Activated CD4-positive, alpha-beta T cell treated with anti-CD3 and anti-CD28 coated beads for 48 hours (primary cell): ENCODE measurements at regions not wholly inside any gene's neighbourhood (a gene's known extent, or its start where the extent isn't known, plus 50 kb on each side); places are given as distances from the start of the nearest gene placed in this dataset.
A peak's percentile ranks its signal among the peaks of the same experiment; 100 is the strongest.

Experiments
- DNase-seq: peaks from one replicate; pipeline ENCODE4 v3.0.0-alpha.2; 2020

DNA sequence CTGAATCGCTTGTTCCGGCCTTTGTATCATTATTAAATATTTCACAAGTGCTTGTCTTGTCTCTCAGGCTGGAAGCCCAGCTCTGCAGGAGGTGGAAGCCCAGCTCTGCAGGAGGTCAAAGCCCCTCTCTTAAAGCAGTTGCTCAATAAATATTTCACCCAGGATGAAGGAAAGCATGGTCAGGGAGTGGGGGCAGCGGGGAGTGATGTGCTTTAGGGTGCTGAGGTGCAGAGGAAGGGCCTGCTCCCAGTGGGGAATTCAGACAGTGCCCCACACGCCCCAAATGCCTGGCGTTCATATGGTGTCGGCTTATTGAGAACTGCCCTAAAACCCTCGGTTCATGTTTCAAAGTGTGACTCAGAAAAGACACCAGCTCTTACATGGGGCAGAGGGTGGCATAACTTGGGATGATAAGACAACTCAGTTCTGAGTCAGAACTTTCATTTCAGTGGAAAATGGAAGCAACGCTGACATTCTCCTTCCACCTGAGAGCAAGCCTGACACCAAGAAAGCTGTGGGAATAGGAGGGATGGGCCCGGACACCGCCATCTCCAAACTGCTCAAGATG is 114.3 kb upstream of the DAP start:
- DNase-seq, result no peak

DNA sequence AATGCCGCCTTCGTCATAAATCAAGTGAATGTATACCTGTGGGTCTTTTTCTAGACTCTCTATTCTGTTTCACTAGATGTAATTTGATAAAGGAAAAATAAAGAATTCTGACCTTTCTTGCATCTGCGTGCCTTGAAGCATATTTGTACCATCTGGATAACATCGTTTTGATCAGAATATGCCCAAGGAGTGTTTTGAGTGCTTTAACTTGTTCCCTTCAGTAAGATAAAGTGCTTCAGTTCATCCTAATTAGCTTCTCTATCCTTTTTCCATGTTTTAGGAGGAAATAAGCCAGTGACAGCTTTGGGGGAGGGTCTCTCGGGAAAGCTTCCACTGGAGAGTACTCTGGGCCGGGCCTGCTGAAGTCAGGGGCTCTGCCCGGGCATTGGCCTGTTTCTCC is 113.5 kb upstream of the DAP start:
- no peak for DNase-seq

DNA sequence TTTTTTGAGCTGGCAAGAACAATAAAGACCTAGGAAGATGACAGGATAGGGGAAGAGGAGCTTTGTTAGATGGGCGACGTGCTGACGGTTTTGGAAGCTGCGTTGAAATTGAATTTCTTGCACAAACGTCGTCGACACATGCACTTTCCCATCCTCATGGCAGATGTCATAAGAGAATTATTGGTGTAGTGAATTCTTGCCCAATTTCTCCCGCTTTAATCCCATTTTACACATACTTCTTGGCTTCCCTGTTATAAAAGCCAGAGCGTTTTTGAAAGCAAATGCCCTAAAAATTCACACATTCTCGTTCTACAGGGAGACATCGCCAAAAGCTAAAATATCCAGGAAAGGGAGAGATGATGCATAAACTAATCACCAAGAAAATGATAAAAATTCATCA is 109.8 kb upstream of the DAP start:
- DNase-seq, result no peak

DNA sequence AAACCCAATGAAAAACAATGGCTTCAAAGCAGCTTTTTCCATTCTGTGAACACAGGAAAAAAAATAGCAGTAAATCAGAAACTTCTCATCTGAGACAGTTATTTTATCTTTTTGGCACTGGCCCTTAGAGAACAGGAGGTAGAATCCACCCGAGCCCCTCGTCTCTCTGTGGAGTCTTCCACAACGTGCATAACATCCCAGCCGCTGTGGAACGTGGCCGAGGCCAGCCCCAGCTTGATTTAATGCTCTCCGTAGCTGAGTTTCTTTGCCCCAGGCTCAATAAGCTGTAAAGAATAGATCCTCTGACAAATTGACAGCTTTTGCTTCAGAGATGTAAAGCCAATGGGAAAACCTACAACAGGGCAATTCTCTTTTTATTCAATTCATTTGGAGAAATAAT is 107.9 kb upstream of the DAP start:
- DNase-seq, result no peak

DNA sequence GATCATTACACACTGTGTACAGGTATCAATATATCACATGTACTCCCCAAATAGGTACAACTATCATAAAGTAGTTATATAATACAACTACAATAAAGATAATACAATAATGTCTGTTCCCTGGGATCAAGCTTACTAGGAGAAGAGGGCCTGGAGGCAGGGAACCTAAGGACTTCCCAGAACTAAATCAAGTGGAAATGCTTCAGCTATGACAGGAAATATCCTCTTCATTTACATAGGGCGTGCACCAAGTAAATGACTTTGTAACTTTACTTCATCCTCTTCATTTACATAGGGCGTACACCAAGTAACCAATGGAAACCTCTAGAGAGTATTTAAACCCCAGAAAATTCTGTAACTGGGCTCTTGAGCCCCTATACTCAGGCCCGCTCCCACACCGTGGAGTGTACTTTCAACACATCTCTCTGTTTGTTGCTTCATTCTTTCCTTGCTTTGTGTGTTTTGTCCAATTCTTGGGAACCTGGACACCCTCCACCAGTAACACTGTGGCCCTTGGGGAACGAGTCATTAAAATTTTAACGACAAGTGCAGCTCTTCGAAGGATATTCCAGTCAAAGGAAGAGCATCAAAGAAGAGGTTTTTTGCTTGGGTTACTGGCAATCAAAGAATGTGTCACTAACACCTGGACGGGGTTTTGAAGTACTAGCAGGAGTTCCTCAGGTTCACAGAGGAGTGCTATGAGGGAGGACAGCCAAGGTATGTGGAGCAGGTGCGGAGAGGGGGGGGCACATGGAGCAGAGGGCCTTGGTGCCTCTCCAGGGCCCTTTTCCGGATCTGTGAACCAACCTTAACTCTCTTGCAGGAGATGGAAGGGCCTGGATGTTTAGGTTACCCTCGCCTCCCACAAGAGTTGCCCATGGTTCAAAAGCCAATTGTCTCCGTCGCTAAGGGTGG is 106.6 kb upstream of the DAP start:
- no peak for DNase-seq

DNA sequence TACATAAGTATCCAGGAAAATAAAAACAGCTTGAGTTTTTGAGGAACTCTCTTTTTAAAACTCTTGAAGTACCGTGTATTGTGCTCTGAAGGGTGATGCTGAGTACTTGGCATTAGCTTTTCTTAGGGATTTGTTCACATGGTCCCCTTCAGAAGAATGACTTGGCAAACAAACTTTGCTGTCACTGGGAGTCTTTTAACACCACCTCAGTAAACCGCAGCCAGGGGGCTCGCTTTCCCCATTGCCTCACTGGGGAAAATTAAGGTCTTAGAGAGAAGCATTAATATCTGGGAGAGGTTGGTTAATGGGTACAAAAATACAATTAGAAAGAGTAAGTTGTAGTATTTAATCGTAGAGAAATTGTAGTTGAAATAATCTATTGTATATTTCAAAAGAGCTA is 105.9 kb upstream of the DAP start:
- DNase-seq, result no peak

DNA sequence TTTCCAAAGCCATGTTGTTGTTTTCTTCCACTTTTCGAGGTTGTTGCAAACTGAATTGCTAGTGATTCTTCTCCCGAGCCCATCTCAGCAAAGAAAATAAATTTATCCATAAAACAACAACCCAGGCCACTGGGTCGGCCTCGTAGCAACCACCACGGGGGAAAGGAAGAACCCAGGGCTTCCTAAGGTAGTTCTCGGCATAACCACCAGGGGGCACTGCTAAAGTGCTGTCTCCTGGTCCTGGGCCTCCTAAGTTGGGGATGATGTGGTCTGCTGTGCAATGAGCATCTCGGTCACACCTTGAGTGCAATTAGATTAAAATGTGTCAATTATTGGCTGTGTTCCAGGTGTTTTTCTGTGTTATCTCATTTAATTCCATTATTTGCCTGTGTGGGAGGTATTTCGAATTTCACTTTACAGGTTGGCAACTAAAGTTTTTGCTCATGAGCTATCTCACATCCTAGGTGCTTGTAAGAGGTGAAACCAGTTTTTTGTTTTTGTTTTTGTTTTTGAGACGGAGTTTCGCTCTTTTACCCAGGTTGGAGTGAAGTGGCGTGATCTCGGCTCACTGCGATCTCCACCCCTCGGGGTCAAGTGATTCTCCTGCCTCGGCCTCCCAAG is 102.8 kb upstream of the DAP start:
- peak; percentile 79 for DNase-seq

DNA sequence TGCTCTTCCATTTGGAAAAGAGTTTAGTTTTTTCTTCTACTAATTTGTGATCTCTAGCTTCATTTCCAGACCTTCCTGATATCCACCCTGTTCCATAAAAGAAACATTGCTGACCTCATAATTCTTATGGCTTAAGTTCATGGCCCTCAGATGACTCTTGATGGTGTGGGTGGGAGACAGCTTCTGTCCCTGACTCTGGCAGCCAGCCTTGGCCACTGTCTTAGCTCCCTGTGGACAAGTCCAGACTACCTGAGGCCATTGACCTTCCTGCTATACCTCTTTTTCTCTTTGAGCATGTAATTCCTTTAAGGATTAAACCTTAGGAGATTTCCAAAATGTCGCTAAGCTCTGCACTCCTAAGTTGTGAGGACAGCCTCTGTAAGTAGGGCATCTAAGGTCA is 101.1 kb upstream of the DAP start:
- no peak for DNase-seq

DNA sequence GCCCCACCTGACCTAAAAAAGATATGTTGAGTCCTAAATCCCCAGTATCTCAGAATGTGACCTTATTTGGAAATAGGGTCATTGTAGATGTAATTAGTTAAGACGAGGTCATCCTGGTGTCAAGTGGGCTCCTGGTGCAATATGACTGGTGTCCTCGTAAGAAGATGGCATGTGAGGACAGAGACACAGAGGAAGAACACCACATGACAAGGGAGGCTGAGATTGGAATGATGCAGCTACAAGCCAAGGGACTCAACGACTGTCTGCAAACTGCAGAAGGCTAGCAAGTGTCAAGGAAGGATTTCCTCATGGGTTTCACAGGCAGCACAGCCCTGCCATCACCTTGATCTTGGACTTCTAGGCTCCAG is 100.4 kb upstream of the DAP start:
- no peak for DNase-seq

DNA sequence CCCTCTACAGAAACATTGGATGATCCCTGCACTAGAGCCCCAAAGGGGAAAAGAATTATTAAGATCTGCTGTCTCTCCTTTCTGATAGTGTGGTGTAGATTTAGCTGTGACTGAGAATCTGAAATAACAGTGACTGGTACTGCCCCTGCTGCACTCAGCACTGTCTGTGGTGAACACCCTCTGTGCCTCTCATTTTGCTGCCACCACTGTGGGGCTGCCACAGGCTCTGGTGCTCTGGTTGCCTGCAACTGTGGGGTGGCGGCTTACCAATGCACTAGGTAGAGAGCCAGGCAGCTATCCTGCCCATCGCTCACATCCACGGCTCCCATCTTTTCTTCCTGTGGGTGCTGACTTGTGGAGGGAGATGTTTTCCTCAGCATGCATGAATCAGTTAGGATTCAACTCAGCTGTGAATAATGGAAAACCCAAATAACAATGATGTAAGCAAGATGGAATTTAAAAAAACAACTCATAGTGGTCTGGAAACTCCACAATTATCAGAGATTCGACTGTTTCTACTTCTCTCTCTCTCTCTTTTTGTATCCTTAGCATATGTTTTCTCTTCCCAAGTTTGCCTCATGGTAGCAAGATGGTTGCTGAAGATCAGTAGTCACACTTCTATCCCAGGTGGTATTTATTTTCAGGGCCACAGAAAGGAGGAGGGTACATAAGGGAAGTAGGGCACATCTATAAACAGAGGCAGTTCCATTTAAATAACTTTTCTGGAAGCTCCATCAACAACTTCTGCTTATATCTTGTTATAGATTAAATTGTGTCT is 99.8 kb upstream of the DAP start:
- DNase-seq, result no peak

DNA sequence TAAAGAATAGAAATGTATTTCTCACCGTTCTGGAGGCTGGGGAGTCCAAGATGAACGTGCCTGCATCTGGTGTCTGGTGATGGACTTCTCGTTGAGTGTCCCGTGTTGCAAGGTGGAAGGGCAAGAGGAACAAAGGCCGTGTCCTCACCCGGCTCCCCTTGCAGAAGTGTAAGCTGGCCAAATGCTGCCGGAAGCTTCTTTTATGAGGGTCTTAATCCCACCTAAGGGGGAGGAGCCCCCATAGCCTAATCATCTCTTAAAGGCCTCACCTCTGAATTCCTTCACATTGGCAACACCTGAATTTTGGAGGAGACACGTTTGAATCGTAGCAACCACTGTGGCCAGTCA is 99.1 kb upstream of the DAP start:
- no peak for DNase-seq

DNA sequence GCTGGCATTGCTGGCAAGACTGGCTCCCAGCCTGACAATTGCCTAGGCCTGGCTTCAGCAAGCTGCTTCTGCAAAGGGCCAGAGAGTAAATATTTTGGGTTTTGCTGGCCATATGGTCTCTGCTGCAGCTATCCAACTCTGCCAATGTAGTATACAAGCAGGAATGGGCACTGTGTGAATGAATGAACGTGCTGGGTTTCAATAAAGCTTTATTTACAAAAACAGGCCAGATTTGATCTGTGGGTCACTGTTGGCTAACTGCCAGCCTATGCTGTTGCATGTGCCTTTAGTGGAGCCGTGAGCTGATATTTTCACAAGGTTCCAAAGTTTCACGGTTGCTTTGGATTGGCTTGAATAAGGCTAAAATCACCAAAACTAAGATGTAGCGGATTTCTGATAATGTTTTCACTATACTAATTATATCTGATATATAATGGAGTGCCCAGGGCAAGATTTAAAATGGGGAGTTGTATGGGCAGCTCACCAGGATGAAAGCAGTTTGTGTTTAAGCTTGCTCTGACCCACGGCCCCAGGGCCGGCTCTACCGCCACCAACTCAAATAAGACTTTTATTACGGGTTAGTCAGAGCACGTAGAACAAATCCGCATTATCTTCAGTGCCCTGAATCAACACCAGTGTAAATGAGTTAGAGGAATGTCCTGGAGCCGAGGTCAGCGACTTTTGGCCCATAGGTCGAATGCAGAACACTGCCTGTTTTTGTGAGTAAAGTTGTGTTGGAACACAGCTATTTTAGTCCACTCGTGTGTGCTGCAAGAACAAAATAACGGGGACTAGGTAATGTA is 98.6 kb upstream of the DAP start:
- DNase-seq, result no peak

DNA sequence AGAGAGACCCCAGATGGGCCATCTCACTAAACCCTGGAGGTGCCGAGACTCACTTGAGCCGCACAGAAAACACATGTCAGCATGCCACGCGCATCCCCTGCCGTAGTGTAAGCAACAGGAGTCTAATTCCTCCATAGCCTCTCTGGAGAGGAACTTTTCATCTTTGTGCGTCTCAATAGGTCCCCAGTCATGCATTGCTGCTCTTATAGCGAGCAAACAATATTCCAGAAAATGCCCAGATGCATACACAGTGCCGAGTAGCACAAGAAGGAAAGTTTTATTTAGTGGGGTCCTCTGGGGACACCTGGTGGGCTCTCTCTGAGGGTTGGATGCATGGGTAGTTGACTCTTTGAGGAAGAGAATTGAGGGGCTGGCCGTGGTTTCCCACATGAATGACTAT is 97.9 kb upstream of the DAP start:
- DNase-seq, result no peak

DNA sequence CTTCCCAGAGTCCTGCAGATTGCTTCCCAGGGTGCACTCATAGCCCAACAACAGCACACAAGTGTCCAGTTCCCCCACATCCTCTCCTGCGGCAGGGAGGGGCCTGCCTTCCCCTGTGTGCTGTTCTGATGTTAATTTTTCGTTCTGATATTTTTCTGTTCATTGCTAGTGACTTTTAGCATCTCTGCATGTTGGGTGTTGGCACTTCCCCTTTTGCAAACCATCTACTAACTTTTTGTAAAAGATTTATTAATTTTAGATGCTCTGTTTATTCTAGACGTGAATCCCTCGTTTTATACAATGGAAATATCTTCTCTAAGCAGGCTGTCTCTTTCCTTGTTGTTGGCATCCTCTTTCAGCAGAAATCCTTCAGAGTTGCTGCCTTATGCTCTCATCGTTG is 97.3 kb upstream of the DAP start:
- DNase-seq, result no peak

DNA sequence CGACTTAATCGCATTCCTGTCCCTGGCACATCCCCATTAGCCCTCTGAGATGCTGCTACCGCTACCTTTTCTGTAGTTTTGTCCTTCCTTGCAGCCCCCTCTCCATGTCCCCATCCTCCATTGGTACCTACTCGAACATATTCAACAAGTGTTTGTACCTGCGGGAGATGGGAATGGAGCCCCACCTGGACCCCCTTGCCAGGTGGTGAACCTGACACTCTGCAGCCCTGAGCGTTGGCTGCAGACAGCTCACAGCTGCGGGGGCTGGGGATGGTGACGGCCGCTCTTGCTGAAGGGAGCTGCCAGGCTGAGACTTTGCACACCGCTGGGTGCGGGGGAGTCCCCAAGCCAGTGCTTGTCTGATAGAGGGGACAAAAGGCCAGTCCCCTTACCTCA is 96.3 kb upstream of the DAP start:
- DNase-seq, result no peak

DNA sequence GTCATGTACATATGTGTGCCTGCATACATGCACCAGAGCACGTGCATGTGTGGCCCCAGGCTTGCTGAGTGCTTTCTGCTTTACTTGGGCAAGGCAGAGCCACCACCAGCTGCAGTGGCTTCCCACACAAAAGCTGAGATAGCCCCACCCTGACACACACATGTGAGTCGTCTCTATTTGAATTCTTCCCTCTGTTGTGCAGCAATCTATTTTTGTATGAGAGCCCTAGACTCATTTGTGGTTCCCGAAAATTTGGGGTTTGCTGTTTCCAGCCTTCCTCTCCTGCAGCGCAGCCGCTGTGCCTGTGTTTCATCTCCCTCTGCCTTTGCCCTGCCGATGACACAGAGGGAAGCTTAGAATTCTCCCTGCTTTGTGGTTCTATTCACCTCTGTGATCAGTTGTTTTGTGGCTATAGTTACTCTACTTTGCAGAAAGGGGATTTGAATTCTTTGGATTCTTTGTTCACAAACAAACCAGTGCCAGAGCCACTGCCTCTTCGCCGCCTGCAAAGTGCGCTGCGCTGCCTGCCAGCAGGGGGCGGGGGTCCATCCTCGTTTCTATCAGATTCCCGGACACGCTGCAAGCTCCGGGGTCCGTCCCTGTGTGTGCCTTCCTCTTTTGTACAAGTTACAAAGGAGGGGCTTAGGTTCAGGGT is 95.8 kb upstream of the DAP start:
- DNase-seq, result peak; percentile 54

DNA sequence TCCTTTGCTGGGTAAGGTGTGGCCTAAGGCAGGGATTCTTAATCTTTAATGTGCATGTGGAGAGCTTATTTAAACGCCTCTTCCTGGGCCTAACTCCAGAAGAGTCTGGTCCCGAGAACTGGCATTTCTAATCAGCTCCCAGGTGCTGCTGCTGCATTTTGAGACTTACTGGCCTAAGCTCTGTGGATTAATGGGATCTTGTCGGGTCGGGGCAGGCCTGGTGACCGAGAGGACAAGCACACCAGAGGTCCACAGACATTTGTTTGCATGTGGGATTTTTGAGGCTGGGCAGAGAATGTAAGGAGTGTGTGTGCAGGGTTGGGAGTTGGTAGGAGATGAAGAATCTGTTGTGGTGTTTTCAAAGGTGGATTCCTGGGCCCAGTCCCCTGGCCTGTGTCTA is 95.0 kb upstream of the DAP start:
- no peak for DNase-seq

DNA sequence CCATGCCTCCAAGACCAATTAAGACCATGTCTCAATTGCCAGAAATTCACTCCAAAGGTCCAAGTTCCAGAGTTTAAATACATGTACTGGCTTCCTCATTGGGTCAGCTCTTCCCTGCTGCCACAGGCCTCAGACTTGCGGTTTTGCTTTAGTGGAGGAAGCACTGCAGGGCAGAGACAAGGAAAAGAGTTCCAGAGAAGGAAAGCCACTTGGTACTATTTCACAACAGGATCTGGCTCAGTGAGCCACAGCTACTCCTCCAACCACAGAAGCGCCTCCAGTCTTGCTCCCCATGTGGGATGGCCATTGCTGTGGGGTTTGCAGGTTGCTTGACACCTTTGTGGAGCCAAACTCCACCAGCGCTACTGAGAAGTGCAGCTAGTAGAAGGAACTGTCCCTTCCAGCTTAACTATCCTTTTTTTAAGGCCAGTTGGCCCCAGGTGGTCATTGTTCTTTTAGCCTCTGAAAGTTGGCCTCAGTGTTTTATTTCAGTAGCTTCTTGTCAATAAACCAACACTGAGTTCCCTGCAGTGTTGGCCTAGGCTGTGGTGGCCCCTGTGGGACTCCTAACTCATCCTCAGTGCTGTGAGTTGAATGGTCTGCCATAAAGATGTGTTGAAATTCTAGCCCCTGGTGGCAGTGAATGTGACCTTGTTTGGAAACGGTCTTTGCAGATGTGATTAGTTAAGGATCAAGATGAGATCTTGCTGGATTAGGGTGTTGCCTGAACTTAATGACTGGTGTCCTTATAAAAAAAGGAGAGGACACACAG is 93.7 kb upstream of the DAP start:
- DNase-seq, result no peak

DNA sequence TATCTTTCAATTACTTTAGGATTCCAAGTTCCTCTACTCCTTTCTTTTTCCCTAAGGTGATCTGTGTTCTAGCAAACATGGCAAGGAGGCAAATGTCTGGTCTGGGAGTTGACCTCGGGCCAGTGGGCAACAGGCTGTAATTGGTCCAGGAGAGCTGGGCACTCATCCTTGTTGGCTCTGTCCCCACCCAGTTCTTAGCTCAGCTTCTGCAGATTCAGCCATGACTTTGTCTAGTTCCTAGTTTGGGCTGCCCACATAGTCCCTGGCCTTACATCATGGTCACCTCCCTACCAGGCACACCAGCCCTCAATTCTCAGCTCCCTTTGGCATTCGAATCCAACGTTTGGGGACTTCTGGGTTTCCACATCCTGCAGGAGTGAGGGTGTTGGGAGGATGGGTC is 92.1 kb upstream of the DAP start:
- DNase-seq, result no peak

DNA sequence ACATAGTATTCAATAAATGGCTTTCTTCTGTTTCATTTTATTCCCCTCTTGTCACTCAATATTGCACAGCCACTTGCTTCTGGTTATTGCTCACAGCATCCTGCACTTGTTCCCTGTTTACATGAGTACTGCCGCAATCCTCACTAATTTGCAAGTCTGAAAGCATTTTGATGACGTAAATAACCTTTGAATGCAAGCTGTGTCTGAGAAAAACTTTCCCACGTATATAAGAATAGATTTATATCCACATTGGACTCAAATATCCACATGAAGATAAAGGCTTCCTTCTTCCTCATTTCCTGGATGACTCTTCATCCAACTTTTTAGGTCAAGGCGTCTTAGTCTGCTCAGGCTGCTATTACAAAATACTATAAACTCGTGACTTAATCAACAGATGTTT is 88.2 kb upstream of the DAP start:
- no peak for DNase-seq

DNA sequence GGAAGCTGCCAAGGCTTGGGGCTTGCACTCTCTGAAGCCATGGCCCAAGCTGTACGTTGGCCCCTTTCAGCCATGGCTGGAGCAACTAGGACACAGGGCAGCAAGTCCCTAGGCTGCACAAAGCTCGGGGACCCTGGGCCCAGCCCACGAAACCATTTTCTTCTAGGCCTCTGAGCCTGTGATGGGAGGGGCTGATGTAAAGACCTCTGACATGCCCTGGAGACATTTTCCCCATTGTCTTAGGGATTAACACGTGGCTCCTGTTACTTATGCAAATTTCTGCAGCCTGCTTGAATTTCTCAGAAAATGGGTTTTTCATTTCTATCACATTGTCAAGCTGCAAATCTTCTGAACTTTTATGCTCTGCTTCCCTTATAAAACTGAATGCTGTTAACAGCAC is 83.0 kb upstream of the DAP start:
- DNase-seq, result no peak

DNA sequence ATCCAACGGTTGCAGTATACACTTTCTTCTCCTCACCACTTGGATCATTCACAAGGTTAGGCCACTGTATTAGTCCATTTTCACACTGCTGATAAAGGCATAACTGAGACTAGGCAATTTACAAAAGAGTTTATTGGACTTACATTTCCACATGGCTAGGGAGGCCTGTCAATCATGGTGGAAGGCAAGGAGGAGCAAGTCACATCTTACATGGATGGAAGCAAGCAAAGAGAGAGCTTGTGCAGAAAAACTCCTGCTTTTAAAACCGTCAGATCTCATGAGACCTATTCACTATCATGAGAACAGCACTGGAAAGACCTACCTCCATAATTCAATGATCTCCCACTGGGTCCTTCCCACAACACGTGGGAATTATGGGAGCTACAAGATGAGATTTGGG is 81.8 kb upstream of the DAP start:
- DNase-seq, result no peak
